Lung microvascular endothelial cell (primary cell): ENCODE measurements at regions not wholly inside any gene's neighbourhood (a gene's known extent, or its start where the extent isn't known, plus 50 kb on each side); places are given as distances from the start of the nearest gene placed in this dataset.
"Not testable (repeated sequence)": the region's sequence is repeated elsewhere in the genome, so short reads cannot be mapped to it uniquely, and the experiment has no call there.

ENCODE experiments used
- DNase-seq, 2 donors: peaks; one replicate each; pipeline versions ENCODE4 v3.0.0 to v3.0.0-alpha.2; 2010; ENCODE audit warnings: low read depth in 2 of 2

DNA sequence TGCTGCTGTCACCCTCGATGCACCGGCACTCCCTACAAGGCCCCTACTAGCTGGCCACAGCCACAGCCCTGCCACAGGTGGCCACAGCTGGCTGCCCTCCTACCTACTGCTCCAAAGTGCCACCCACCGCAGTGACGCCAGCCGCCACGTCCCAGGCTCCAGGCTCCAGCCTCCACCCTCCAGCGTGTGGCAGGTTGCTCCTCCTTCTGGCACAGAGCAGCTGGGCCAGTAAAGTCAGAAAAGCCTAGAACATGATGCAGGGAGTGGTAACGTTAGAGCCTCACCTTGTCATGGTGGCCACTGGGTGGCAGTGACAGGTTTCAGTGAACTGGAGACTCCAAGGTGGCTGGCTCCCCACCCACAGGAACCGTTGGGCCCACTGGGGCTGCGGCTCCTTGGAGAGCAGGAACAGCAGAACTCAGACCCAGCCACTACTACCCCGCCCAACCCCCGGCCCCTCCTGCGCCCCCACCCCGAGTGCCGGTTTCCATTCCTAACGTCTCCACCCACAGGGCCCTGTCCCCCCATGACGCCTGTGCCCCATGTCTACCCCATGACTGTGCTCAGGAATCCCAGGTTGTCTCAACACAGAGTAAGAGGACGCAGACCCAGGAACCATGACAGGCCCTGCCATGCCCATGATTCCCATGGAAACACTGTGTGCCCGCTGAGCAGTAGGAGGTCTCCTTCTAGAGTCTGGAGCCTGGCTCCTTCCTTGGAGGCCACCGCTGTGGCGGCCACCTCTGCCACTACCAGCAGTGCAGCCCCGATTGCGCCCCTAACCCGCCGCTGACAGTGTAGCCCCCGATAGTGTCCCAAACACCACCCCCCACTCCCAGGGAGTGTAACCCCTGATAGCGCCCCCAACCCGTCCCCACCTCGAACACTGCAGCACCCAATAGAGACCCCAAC, 52.3 kb upstream of the ZNF33B start:
- no peak for DNase-seq

DNA sequence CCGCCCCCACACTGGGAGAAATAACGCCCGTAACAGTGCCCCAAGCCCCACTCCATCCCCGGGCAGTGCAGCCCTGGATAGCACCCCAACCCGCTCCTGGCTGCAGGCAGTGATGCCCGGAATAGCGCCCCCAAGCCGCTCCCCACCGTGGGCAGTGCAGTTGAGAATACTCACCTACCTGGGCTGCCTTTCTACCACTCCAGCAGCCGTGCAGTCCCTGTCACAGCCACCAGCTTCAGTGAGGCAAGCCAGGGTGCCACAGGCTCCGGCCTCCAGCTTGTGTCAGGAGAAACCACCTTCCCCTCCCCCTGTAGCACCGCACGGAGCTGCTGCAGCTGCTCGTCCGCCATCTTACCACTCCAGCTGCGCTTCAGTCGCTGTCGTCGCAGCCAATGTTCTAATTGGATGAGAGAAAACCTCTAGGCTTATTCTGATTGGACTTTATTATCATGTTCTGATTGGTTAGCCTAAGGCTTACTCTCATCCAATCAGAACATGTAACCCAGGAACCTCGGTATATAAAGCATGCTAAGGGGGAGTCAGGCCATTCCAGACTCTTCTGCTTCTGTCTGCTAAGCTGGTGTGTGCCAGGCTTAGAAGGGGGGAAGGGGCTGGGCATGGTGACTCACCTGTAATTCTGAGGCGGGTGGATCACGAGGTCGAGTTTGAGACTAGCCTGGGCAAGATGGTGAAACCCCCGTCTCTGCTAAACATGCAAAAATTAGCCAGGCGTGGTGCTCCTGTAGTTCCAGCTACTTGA, 53.2 kb upstream of the ZNF33B start:
- no peak for DNase-seq

DNA sequence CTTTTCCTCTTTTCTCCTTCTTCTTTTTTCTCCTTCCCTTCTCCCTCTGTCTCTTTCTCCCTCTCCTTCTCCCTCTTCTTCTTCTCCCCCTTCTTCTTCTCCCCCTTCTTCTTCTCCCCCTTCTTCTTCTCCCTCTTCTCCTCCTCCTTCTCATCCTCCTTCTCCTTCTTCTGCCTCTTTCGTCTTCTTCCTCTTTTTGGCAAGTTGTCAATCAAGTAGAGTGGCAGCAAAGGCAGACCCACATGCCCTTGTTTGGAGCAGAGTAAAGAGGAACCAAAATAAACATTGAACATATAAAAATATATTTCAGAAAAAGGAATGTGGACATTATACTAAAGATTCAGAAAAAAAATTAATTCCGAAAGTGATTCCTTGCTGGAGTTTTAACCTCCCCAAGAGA, 59.6 kb upstream of the ZNF33B start:
- DNase-seq: no peak

DNA sequence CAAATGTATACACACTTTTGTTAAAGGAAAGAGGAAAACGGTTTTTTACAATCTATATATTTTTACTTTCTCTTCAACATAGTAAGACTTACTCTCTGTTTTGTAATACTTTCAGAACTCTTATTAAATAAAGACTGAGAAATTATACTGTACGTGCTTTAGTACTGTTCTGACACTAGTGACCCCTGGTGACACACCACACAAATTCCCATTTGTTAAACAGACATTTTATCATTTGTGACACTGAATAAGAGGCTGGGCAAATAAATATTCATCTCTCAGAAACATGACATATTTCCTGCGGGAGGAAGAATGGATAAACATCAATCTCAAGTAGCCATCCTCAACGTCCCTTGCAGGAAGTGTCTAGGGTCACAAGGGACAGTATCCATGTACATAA, 68.9 kb upstream of the ZNF33B start:
- DNase-seq: peak in 1 of 2 donors; percentile 7

DNA sequence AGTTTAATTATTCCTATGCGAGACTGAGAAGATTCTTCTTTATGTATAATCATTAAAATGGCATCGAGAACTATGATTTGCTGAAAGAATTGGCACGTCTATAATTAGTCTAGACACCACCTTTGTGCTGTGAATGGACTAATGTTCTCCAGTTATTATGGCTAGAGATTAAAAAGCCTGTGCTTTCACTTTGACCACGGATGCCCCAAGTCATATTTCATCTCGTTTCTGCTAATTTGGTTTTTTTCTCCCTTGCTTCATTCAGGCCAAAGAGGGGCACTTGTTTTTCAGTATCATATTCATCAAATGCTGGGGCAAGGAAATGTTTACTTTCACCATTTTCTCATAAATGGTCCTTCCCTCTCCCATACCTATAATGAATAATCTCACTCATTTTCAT, 63.3 kb upstream of the BMS1 start:
- not testable (repeated sequence) for DNase-seq

DNA sequence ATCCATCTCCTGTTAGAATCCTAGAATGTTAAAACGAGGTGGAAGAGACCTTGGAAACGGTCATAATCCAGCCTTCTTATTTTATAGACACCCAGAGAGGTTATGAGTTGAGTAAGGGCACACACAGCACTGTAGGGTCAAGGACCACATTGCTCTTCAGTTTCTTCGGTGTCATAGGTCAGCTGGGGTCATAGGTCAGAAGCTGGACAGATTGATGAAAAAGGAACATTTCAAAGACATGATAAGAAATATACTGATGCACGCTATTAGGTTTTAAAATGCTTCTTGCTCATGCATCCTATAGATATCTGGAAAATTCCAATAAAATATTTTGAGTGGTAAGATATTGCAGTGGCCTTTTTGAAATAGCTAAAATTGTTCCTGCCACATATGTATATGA, 60.0 kb upstream of the BMS1 start:
- no peak for DNase-seq

DNA sequence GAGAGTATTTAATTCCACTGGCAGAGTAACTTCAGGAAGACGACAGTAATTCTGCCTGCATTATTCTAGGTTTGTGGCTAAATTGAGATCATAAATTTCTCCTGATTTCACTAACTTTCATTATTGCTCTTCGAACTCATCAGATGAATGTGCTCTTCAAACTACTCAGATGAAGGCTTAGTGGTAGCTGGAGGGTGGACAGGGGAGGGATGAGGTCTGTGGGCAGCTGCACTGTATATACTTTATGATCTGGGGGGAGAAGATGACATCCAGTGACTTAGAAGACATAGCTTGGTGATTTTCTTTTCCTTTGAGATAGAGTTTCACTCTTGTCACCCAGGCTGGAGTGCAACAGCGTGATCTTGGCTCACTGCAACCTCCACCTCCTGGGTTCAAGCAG, 59.0 kb upstream of the BMS1 start:
- not testable (repeated sequence) for DNase-seq

DNA sequence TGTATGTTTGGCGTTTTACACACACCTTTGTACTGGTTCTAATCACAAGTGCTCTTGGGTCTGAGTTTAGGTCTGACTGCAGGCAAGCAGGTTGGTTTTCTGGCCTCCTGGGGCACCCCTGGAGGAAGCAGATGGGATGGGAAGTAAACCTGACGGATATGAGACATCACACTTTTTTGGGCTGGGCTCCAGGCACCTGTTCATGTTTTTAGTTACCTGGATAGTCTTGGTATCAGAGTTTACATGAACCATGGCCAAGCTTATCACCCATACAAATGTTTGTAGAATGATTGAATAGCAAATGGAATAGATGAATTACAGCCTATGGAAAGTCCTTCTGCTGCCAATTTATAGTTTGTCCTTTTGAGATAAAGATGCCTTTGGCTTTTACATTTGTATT, 57.9 kb upstream of the BMS1 start:
- DNase-seq: not testable (repeated sequence)

DNA sequence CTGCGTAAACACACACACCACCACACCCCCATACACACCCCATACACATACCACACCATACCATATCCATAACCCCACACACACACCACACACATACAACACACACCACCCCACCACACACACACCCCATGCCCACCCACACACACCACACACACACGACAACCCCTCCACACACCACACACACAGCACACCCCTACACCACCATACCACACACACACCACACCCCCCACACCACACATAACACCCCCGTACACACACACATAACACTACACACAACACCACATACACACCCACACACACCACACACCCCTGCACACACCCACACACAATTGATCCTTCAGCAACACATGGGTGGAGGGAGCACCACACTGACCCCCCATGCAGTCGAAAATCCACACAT, 50.3 kb upstream of the BMS1 start:
- DNase-seq: no peak
